ENCODE measurements at regions not wholly inside any gene's neighbourhood (a gene's known extent, or its start where the extent isn't known, plus 50 kb on each side); places are given as distances from the start of the nearest gene placed in this dataset.

GRCh38 chr2:216784456-216784855 lies 75.4 kb downstream of the TNP1 start:
- Histone ChIP-seq H3K27ac (ENCODE audit: low read depth, low read length) (no peak overlapping the region), H3K27me3 (ENCODE audit: control insufficient read depth, insufficient read depth, low read length) (peaks cover 2% of the 10 kb centered on the region), H3K9me3 (ENCODE audit: control insufficient read depth, insufficient read depth, low read length) (no peaks in the 10 kb centered on the region), H3K4me3 (ENCODE audit: low read depth, low read length) (no peak overlapping the region)
- TF ChIP-seq CTCF (IDR thresholded peaks at IDR 0.05; ENCODE audit: low read depth, low read length), result no peak
- DNase-seq (ENCODE audit: low read depth, low spot score), result no peak
- ChIA-PET CTCF (no interaction called here), POLR2A (no interaction called here)

DNA sequence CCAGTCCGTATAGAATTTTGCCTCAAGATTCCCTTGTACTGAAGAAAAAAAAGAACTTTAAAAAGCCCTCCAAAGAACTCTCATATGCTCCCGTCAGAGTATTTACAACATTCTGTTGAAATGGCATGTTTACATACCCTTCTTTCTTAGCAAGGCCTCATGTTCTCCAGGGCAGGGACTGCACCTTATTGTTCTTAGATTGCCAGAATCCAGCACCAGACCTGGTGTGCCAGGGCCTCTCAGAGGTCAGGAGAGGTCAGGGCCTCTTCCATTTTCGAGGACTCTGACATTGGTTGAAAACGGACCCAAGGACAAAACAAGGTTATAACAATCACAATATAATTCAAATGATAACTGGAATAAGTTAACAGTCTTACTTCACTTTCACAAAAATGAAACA lies 78.2 kb downstream of the TNP1 start:
- Histone ChIP-seq H3K4me3 (ENCODE audit: low read depth, low read length) (no peak overlapping the region), H3K27me3 (ENCODE audit: control insufficient read depth, insufficient read depth, low read length) (peaks cover 2% of the 10 kb centered on the region), H3K9me3 (ENCODE audit: control insufficient read depth, insufficient read depth, low read length) (no peaks in the 10 kb centered on the region), H3K27ac (ENCODE audit: low read depth, low read length) (no peak overlapping the region)
- no peak for TF ChIP-seq CTCF (IDR thresholded peaks at IDR 0.05; ENCODE audit: low read depth, low read length)
- POLR2A ChIA-PET, result no interaction called here
- DNase-seq (ENCODE audit: low read depth, low spot score), result no peak
- CTCF ChIA-PET, result no interaction called here

- no peak overlapping the region for H3K4me3 ChIP-seq (ENCODE audit: low read depth, low read length)
- no peaks in the 10 kb centered on the region for H3K9me3 ChIP-seq (ENCODE audit: control insufficient read depth, insufficient read depth, low read length)
- H3K27ac ChIP-seq (ENCODE audit: low read depth, low read length), result no peak overlapping the region
- H3K27me3 ChIP-seq (ENCODE audit: control insufficient read depth, insufficient read depth, low read length), result peaks cover 2% of the 10 kb centered on the region
- TF ChIP-seq CTCF (IDR thresholded peaks at IDR 0.05; ENCODE audit: low read depth, low read length), result no peak
- no peak for DNase-seq (ENCODE audit: low read depth, low spot score)
- ChIA-PET POLR2A (no interaction called here), CTCF (no interaction called here)
Measured at GRCh38 chr2:216780843-216781242, 79.0 kb downstream of the TNP1 start.

- peak; percentile 65 for TF ChIP-seq CTCF (IDR thresholded peaks at IDR 0.05; ENCODE audit: low read depth, low read length)
- no peaks in the 10 kb centered on the region for H3K27me3 ChIP-seq (ENCODE audit: control insufficient read depth, insufficient read depth, low read length)
- H3K9me3 ChIP-seq (ENCODE audit: control insufficient read depth, insufficient read depth, low read length), result no peaks in the 10 kb centered on the region
- ChIA-PET POLR2A (no interaction called here), CTCF (no interaction called here)
- no peak overlapping the region for H3K27ac ChIP-seq (ENCODE audit: low read depth, low read length)
- no peak for DNase-seq (ENCODE audit: low read depth, low spot score)
- H3K4me3 ChIP-seq (ENCODE audit: low read depth, low read length), result no peak overlapping the region
Measured at GRCh38 chr2:216777637-216778273, 82.1 kb downstream of the TNP1 start.

- TF ChIP-seq CTCF (IDR thresholded peaks at IDR 0.05; ENCODE audit: low read depth, low read length), result no peak
- ChIA-PET POLR2A (interaction anchor here (1.1 kb wide), 1 partner anchor 272 kb away, joined by 3 read pairs; no protein-coding TSS in a partner anchor), CTCF (interaction anchor here (0.5 to 2.1 kb wide), 4 partner anchors 11 to 390 kb away, joined by 4 to 7 read pairs (median 5); partner anchors contain the start of gene IGFBP5)
- Histone ChIP-seq H3K27ac (ENCODE audit: low read depth, low read length) (no peak overlapping the region), H3K4me3 (ENCODE audit: low read depth, low read length) (no peak overlapping the region), H3K27me3 (ENCODE audit: control insufficient read depth, insufficient read depth, low read length) (no peaks in the 10 kb centered on the region), H3K9me3 (ENCODE audit: control insufficient read depth, insufficient read depth, low read length) (peaks cover 5% of the 10 kb centered on the region)
- DNase-seq (ENCODE audit: low read depth, low spot score), result no peak
Measured at GRCh38 chr2:216776066-216776850, 80.9 kb upstream of the IGFBP5 start.
